Endothelial cell of umbilical vein (primary cell): ENCODE measurements at regions not wholly inside any gene's neighbourhood (a gene's known extent, or its start where the extent isn't known, plus 50 kb on each side); places are given as distances from the start of the nearest gene placed in this dataset.

Source experiments
- CTCF ChIP-seq, 2 donors: IDR thresholded peaks; 1 replicate in 1 of 2; 2 replicates in 1 of 2; pipeline ENCODE4 v1.5.1; 2011; ENCODE audit warnings: low read length in 2 of 2, mild to moderate bottlenecking in 2 of 2, moderate library complexity in 2 of 2, control low read depth in 1 of 2, inconsistent platforms in 1 of 2, low read depth in 1 of 2; ENCODE audit not compliant: insufficient read depth in 1 of 2; ENCODE audit errors: extremely low read depth in 1 of 2
- EZH2 ChIP-seq: IDR thresholded peaks from 2 replicates; pipeline ENCODE4 v1.6.1; 2012; ENCODE audit warnings: borderline replicate concordance, low read depth, mild to moderate bottlenecking, moderate library complexity, low read length, inconsistent platforms; ENCODE audit not compliant: severe bottlenecking
- FOS ChIP-seq: IDR thresholded peaks from 2 replicates; pipeline ENCODE4 v1.6.1; 2011; ENCODE audit warnings: mild to moderate bottlenecking, low read length, moderate library complexity, borderline replicate concordance; ENCODE audit not compliant: insufficient read depth
- MAX ChIP-seq: IDR thresholded peaks from 2 replicates; pipeline ENCODE4 v1.6.1; 2011; ENCODE audit not compliant: insufficient read depth, insufficient read length
- POLR2A ChIP-seq: IDR thresholded peaks from 2 replicates; pipeline ENCODE4 v1.6.1; 2012; ENCODE audit warnings: low read depth, mild to moderate bottlenecking, control low read depth, low read length

GRCh38 chr16:56019274-56019673 is 144.1 kb upstream of the CES5A start:
- TF ChIP-seq CTCF (IDR thresholded peaks at IDR 0.05; ENCODE audit: extremely low read depth in 1 of 2, insufficient read depth in 1 of 2, low read depth in 1 of 2, low read length in 2 of 2) = no peak
- no peak for TF ChIP-seq POLR2A
- no peak for TF ChIP-seq FOS
- TF ChIP-seq EZH2 = no peak
- TF ChIP-seq MAX = no peak
